ENCODE measurements at regions not wholly inside any gene's neighbourhood (a gene's known extent, or its start where the extent isn't known, plus 50 kb on each side); places are given as distances from the start of the nearest gene placed in this dataset.
"Not testable (repeated sequence)": the region's sequence is repeated elsewhere in the genome, so short reads cannot be mapped to it uniquely, and the experiment has no call there.

GRCh38 chr7:118971706-118972105 lies 747.2 kb downstream of the ANKRD7 start:
- intact Hi-C loops (cut with DNase I) = no loop called here

GRCh38 chr7:118974836-118975235 lies 750.3 kb downstream of the ANKRD7 start:
- intact Hi-C loops (cut with DNase I) = no loop called here
- DNase-seq (ENCODE audit: low spot score) = no peak

More at GRCh38 chr7:118971706-118972105, 747.2 kb downstream of the ANKRD7 start:
- no peak for DNase-seq (ENCODE audit: low spot score)

GRCh38 chr7:118995350-118995749 lies 770.8 kb downstream of the ANKRD7 start:
- intact Hi-C loops (cut with DNase I) = no loop called here
- DNase-seq (ENCODE audit: low spot score) = no peak

- intact Hi-C loops (cut with DNase I) = no loop called here
- DNase-seq (ENCODE audit: low spot score) = no peak
Observed at GRCh38 chr7:119007236-119007635, 782.7 kb downstream of the ANKRD7 start.

GRCh38 chr7:119010635-119011034 lies 786.1 kb downstream of the ANKRD7 start:
- no peak for DNase-seq (ENCODE audit: low spot score)
- intact Hi-C loops (cut with DNase I) = no loop called here

- DNase-seq (ENCODE audit: low spot score) = no peak
- intact Hi-C loops (cut with DNase I) = no loop called here
Observed at GRCh38 chr7:119026391-119026790, 801.9 kb downstream of the ANKRD7 start.

- DNase-seq (ENCODE audit: low spot score) = no peak
- intact Hi-C loops (cut with DNase I) = no loop called here
Observed at GRCh38 chr7:119028736-119029135, 804.2 kb downstream of the ANKRD7 start.

- intact Hi-C loops (cut with DNase I); DNase-seq (ENCODE audit: low spot score): not testable (repeated sequence)
Observed at GRCh38 chr7:119032136-119032535, 807.6 kb downstream of the ANKRD7 start.

- no peak for DNase-seq (ENCODE audit: low spot score)
- intact Hi-C loops (cut with DNase I) = no loop called here
Observed at GRCh38 chr7:119033641-119034040, 809.1 kb downstream of the ANKRD7 start.

GRCh38 chr7:119037941-119038340 lies 813.4 kb downstream of the ANKRD7 start:
- no peak for DNase-seq (ENCODE audit: low spot score)
- intact Hi-C loops (cut with DNase I) = no loop called here

- DNase-seq (ENCODE audit: low spot score) = no peak
- intact Hi-C loops (cut with DNase I) = no loop called here
Observed at GRCh38 chr7:119046068-119046467, 821.6 kb downstream of the ANKRD7 start.

GRCh38 chr7:119065966-119066365 lies 841.5 kb downstream of the ANKRD7 start:
- no peak for DNase-seq (ENCODE audit: low spot score)
- intact Hi-C loops (cut with DNase I) = no loop called here

GRCh38 chr7:119086026-119086425 lies 861.5 kb downstream of the ANKRD7 start:
- intact Hi-C loops (cut with DNase I) = no loop called here
- DNase-seq (ENCODE audit: low spot score) = no peak

- intact Hi-C loops (cut with DNase I) = no loop called here
Observed at GRCh38 chr7:119090851-119091250, 866.3 kb downstream of the ANKRD7 start.

GRCh38 chr7:119096683-119097082 lies 872.2 kb downstream of the ANKRD7 start:
- intact Hi-C loops (cut with DNase I) = no loop called here
- no peak for DNase-seq (ENCODE audit: low spot score)

More at GRCh38 chr7:119090851-119091250, 866.3 kb downstream of the ANKRD7 start:
- no peak for DNase-seq (ENCODE audit: low spot score)

- intact Hi-C loops (cut with DNase I); DNase-seq (ENCODE audit: low spot score): not testable (repeated sequence)
Observed at GRCh38 chr7:119100611-119101258, 876.2 kb downstream of the ANKRD7 start.

- no peak for DNase-seq (ENCODE audit: low spot score)
- intact Hi-C loops (cut with DNase I) = no loop called here
Observed at GRCh38 chr7:119102291-119102690, 877.8 kb downstream of the ANKRD7 start.

GRCh38 chr7:119105381-119105780 lies 880.9 kb downstream of the ANKRD7 start:
- intact Hi-C loops (cut with DNase I) = no loop called here

GRCh38 chr7:119123326-119123725 lies 898.8 kb downstream of the ANKRD7 start:
- DNase-seq (ENCODE audit: low spot score) = no peak
- intact Hi-C loops (cut with DNase I) = no loop called here

More at GRCh38 chr7:119105381-119105780, 880.9 kb downstream of the ANKRD7 start:
- no peak for DNase-seq (ENCODE audit: low spot score)

GRCh38 chr7:119127706-119128105 lies 903.2 kb downstream of the ANKRD7 start:
- intact Hi-C loops (cut with DNase I) = no loop called here

GRCh38 chr7:119132436-119132835 lies 907.9 kb downstream of the ANKRD7 start:
- intact Hi-C loops (cut with DNase I) = no loop called here
- DNase-seq (ENCODE audit: low spot score) = no peak

More at GRCh38 chr7:119127706-119128105, 903.2 kb downstream of the ANKRD7 start:
- DNase-seq (ENCODE audit: low spot score) = no peak
